Gastroesophageal sphincter (tissue), 3 donors: ENCODE measurements at regions not wholly inside any gene's neighbourhood (a gene's known extent, or its start where the extent isn't known, plus 50 kb on each side); places are given as distances from the start of the nearest gene placed in this dataset.

Experiments
- EP300 ChIP-seq: sonication (generic); formaldehyde crosslinking; IDR thresholded peaks from one replicate; pipeline ENCODE4 v1.6.1; 2017; ENCODE audit warnings: antibody characterized with exemption, mild to moderate bottlenecking
- POLR2A ChIP-seq, 2 donors: fragments of 450-650 bp; IDR thresholded peaks; one replicate each; pipeline ENCODE4 v1.6.1; 2017; ENCODE audit warnings: antibody characterized with exemption in 2 of 2, mild to moderate bottlenecking in 2 of 2, moderate library complexity in 1 of 2
- POLR2AphosphoS5 ChIP-seq: sonication (generic); formaldehyde crosslinking; IDR thresholded peaks from one replicate; pipeline ENCODE4 v1.6.1; 2017; ENCODE audit warnings: antibody characterized with exemption
- TF ChIP-seq, protein P1 (sequence below), 4 experiments: fragments of 200-600 bp in 2 of 4; fragments of 450-650 bp in 2 of 4; sonication (generic) in 1 of 4; IDR thresholded peaks; one replicate each; pipeline ENCODE4 v1.5.1; 2017 to 2019; ENCODE audit warnings: antibody characterized with exemption in 4 of 4, mild to moderate bottlenecking in 2 of 4, moderate library complexity in 2 of 4

DNA sequence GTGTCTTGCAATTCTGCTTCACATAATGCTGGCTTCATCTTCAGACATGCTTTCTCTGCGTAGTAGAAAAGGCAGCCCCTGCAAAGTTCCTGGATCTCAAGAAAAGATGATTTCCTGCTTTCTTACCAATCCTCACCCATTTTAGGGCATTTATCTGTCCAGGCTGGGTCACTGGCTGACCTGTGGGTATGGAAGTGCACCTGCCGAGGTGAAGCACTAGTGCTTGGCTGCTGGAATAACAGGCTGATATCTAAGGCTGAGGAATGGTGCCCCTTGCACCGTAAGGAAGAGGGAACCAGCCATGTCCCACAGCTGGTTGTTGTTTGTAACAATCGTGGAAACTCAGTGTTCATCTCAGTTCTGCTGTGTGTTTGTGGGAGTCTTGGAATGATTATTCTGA is 138.0 kb upstream of the KLF6 start:
- no peak for TF ChIP-seq POLR2A (IDR thresholded peaks at IDR 0.05)
- TF ChIP-seq, protein P1, sequence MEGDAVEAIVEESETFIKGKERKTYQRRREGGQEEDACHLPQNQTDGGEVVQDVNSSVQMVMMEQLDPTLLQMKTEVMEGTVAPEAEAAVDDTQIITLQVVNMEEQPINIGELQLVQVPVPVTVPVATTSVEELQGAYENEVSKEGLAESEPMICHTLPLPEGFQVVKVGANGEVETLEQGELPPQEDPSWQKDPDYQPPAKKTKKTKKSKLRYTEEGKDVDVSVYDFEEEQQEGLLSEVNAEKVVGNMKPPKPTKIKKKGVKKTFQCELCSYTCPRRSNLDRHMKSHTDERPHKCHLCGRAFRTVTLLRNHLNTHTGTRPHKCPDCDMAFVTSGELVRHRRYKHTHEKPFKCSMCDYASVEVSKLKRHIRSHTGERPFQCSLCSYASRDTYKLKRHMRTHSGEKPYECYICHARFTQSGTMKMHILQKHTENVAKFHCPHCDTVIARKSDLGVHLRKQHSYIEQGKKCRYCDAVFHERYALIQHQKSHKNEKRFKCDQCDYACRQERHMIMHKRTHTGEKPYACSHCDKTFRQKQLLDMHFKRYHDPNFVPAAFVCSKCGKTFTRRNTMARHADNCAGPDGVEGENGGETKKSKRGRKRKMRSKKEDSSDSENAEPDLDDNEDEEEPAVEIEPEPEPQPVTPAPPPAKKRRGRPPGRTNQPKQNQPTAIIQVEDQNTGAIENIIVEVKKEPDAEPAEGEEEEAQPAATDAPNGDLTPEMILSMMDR (IDR thresholded peaks at IDR 0.05), result no peak
- no peak for TF ChIP-seq POLR2AphosphoS5
- TF ChIP-seq EP300, result no peak
